Left forelimb (tissue), 1 donor: ENCODE measurements at regions not wholly inside any gene's neighbourhood (a gene's known extent, or its start where the extent isn't known, plus 50 kb on each side); places are given as distances from the start of the nearest gene placed in this dataset.
"Not testable (repeated sequence)": the region's sequence is repeated elsewhere in the genome, so short reads cannot be mapped to it uniquely, and the experiment has no call there.

Experiments
- DNase-seq: peaks from one replicate; pipeline ENCODE4 v3.0.0-alpha.2; 2018; ENCODE audit warnings: low spot score

DNA sequence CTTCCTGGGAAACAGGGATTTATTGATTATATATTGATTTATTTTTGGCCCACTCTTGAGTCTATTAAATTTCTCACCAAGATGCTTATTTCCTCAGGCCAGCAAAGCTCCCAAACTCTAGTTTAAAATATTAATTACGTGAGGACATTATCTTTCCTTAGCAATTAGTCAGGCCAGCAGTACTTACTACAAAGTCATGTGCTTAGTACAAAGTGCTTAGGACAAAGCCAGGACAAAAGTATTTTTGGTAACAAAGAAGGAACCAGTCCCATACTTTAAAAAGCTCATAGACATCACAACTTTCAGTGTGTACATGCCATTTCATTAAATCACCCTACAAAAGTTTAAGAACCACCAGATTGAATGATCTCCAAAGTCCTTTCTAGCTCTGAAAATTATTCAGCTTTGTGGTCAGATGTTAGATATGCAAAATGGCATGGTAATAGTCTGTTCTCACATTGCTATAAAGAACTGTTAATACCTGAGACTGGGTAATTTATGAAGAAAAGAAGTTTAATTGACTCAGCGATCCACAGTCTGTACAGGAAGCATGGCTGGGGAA is 94.7 kb upstream of the PWP1 start:
- DNase-seq = no peak

DNA sequence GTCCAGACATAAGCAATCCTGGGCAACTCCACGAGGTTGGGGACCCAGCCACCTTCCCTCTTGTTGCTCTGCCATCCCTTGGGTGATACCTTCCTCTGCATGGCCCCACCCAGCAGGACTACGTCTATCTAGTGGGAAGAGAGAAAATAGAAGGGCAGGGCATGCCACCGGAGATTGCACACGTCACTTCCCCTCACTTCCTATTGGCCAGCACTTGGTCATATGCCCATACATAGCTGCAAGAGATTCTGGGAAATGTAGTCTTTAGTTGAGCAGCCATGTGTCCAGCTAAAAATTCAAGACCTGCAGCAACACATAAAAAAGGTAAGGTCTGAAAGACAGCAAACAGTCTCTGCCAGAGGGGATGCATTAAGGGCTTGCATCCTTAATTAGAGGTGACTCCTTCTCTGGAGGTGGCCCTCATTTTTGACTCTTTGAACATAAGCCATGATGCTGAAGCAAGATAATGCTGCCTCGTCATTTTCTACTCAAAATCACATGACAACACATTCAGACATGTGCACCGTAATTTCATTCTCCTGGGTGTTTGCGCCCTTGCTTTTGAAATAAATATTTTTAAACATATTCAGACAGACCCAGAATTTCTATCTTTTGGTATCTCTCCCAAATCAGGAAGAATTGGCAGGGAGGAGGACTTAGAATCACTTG is 91.8 kb upstream of the PWP1 start:
- DNase-seq = no peak

DNA sequence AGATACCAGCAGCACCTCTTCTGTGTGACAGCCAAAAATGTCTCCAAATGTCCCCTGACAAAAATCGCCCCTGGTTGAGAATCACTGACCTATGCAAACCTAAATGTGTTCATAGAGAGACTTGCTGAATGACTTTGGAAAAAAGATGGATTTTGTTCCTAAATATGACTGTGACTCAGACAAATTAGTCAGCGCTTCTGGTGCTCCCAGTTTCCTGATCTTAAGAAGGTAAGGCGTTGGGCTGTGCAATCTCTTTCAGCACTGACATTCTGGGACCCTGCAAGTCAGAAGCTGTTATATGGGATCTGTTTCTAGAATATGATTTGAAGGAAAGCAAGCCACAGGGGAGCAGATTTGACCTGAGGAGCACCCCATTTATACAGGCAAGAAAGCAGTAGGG is 90.6 kb upstream of the PWP1 start:
- no peak for DNase-seq

DNA sequence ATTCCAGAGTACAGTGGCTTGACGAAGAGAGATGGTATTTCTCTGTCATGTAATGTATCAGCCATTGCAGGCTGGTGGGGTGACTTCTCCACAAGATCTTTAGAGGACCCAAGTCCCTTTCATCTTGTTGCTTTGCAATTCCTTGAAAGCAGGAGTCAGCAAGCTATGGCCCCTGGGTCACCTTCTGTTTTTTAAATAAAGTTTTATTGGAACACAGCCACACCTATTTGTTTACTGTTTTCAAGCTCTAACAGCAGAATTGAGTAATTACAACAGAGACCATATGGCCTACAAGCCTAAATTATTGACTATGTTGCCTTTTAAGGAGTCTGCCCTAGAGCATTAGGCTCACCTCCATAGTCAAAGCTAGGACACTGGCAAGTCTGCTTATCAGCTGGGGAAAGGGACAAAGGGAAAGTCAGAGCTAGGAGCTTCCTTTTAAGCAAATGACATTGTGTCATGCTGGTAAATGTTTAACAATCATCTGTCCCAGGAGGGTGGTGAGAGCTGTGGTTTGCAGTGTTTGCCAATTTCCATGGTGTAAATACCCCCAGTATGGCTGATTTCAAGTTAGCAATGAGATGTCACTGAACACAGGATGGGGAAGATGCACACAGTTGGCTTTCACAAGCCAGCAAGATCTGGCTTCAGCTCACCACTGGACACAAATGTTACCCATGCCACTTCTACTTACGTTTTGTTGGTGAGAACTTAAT is 87.7 kb upstream of the PWP1 start:
- DNase-seq = no peak

DNA sequence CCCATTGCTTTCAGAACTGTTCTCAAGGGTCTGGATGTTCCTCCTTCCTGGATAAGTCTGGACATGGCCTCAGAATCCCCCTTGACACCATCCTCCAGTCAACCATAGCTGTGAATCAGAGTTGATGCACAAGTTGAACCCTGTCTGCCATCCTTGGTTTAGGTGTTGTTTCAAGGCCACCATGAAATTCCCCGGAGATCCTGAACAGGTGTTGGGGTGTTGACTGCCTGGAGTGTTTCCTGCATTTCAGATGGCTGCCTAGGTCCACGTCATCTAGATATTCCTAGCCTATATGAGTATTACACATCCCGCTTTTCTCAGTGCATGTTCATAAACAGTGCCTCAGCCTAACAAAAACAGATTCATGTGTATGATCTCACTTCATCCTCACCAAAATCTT is 86.7 kb upstream of the PWP1 start:
- no peak for DNase-seq

DNA sequence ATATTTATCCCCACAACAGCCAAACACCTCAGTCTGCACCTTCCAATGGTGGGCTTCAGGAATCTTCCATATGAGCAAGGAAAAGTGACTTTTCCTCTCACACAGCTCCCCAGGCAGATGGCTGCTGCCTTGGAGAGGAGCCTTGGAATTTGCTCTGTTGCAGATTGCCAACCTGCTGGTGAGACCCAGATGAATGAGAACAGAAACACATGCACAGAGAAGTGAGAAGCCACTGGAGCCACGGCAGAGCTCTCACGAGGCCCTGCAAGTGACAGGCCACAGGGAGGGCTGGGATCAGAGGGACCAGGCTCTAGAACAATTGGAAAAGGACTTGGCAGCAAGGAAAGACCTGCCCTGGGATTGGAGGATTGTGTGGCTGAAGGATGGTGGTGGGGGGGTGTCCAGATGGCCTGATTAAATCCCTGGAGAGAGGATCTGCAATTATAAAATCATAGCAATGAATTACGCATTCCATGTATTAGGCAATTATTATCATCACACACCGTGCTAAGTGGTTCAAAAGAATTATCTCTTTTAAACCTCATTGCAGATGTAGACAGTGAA is 84.9 kb upstream of the PWP1 start:
- DNase-seq = no peak

DNA sequence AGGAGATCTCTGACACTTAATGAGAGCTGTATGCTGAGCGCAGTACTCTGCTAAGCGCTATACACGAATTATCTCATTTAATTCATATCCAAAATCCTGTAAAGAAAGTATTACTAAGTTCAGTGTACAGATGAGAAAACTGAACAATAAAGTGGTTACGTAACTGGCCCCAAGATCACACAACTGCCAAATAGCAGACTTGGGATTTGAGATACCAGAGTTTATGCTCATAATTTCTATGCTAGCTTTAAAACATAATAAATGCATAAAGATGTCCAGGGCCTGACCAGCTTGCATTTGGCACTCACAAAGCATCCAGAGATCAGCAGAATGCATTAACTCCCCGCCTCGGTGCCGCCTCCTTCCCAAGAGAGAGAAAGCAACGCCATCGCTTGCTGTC is 83.2 kb upstream of the PWP1 start:
- DNase-seq = no peak

DNA sequence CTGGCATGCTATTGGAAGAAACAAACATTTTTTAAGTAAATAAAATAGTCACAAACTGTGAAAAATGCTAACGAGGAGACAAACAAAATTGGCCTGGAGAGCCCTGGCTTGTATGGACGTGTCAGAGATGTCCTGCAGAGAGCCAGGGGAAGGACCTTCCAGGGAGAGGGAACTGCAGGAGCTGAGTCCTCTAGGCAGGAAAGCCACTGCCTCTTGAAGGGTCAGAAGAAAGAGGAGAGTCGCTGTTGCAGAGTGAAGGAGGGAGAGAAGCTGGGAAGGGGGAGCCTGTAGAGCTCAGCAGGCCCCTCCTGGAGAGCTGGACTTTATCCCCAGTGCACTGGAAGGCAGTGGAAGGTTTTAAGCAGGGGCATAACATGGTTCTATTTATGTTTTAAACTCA is 80.3 kb upstream of the PWP1 start:
- no peak for DNase-seq

DNA sequence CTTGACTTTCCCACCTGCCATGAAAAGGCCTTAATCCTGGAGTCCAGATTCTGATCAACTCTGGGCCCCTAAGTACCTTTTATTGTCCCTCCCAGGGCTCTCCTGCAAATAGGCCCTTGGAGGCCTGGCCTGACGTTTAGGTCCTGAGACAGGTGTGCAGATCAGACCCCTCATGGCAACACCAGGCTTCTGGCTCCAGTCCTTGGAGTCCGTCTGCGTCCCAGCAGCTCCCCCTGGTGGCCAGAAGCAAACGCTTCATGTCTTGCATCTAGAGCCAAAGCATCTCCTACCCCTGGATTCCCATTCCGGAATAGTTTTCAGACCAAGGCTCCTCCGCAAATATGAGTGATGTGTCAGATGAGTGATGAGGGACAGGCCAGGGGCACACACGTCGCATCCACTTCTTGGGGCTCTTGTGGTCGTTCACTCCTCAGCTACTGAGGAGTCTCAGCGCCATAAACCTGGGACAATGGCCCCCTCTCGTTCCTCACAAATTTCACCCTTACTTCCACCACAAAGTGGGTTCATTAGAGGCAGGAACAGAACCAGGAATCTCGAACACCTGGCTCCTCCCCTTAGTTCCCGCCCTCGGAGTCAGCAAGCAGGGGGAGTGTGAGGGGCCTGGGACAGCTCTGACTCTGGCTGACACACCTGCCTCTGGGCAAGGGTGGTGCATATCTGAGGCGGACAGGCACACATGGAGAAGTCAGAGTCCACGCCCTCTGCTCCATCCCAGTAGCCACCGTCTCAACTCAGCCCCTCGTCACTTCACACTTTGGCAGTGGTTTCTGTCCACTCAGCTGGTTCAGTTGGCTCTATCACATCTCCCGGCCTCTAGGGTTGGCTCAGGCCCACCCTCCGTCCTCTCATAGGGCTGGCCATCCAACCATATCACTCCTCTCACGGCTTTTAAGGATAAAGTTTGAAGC is 77.9 kb upstream of the PWP1 start:
- DNase-seq = peak; percentile 81

DNA sequence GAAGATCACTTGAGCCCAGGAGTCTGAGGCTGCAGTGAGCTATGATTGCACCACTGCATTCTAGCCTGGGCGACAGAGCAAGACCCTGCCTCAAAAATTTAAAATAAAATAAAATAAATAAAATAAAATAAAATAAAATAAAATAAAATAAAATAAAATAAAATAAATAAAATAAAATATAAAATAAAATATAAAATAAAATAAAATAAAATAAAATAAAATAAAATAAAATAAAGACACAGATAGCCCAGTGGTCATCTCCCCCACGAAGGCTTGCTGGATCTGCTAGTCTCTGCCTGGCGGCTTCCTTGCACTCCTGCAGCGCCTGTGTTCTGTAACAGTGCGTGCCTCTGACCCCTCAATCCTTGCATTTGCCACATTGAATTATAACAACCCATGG is 76.8 kb upstream of the PWP1 start:
- DNase-seq = not testable (repeated sequence)

DNA sequence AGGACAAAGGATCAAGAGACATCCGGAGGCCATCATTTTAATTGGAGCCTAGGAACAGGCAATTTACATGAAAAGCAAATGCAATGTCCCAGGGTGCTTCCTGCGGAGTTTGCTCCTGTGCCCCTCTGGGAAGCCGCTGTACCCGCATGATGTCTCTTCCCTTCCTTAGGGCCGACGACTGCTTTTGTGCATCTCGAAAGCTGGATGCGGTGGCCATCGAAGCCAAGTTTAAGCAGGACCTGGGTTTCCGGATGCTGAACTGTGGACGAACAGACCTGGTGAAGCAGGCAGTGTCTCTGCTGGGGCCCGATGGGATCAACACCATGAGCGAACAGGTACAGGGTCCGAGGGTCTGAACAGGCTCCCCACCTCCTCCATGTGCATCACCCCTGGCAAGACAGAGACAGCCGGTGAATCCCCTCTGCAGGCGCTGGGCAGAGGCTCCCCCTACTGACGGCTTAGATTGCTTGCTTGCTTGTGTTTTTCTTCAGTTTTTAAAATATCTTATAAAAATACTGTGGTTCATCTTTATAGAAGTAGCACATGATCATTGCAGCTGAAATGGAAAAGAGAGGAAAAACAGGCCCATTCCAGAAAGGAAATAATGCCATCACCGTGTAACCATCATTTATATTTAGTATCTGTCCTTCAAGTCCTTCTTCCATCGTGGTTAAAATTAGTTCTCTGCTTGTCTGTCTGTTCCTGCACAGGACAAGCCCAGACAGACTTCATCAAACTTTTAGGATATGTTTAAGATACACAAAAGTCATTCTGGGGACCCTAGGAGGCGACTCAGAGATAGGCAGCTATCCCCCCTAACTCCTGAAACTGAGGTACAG is 75.4 kb upstream of the PWP1 start:
- DNase-seq = no peak

DNA sequence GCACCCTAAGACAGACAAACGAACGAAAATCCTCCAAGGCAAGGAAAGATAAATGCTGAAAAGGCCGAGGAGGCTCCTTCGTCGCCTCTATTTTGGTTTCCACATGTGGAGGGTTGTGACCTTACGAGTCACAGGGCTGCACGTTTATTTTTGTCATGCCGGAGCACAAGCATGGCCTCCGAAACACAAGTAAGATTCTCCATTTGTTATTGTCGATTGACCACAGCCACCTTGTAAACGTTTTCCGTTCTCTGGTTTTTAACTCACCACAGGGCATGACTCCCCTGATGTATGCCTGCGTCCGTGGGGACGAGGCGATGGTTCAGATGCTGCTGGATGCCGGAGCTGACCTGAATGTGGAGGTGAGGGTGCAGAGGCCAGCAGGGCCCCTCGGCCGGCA is 73.1 kb upstream of the PWP1 start:
- no peak for DNase-seq

DNA sequence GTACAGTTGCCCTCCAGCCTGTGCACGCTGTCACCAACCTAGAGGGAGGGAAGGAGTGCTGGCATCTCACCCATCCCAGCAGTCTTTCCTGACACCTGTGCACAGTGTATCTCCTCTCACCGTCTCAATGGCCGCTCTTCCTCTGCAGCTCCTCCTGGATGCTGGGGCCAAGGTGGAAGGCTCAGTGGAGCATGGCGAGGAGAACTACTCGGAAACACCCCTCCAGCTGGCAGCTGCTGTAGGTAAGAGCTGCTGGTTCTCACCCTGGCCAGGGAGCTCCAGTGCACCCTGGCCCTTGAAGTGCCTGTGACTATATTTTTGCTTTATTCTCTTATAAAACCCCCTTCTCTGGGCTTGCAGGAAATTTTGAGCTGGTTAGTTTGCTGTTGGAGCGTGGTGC is 68.7 kb upstream of the PWP1 start:
- DNase-seq = no peak

DNA sequence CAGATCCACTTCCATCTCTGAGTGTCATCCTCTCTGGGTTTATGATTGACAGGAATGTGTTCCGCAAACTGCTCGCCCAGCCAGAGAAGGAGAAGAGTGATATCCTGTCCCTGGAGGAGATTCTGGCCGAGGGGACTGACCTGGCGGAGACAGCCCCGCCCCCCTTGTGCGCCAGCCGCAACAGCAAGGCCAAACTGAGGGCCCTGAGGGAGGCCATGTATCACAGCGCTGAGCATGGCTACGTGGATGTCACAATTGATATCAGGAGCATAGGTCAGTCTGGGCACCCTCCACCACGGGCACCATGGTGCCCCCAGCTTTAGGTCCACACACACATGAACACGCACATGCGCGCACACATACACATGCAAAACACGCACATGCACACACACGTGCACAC is 67.5 kb upstream of the PWP1 start:
- DNase-seq = no peak

DNA sequence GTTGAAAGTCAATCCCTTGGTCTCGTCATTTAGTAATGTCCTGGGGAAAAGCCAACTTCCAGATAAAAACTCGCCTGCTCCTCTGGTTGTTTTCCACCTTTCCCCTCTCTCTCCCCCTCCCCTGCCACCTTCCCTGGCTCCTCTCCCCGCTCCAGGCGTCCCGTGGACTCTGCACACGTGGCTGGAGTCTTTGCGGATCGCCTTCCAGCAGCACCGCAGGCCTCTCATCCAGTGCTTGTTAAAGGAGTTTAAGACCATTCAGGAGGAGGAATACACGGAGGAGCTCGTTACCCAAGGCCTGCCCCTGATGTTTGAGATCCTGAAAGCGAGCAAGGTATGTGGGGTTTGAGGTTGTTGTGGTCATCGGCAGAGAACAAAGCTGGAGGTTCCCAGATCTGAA is 65.8 kb upstream of the PWP1 start:
- DNase-seq = no peak

DNA sequence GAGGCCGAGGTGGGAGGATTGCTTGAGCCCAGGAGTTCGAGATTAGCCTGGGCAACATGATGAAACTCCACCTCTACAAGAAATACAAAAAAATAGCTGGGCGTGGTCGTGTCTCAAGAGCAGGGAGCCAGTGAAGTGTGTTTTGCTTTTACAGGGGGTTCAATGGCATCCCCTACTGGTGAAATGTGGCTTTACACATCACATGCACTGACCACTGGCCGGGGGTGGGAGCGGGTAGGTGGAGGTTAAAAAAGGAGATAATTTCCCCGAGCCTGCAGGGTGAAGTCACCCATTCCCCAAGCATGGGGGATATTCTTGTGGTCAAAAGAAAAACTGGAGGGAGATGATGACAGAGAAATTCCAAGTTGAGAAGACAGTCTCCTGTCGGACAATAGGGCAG is 63.6 kb upstream of the PWP1 start:
- no peak for DNase-seq

DNA sequence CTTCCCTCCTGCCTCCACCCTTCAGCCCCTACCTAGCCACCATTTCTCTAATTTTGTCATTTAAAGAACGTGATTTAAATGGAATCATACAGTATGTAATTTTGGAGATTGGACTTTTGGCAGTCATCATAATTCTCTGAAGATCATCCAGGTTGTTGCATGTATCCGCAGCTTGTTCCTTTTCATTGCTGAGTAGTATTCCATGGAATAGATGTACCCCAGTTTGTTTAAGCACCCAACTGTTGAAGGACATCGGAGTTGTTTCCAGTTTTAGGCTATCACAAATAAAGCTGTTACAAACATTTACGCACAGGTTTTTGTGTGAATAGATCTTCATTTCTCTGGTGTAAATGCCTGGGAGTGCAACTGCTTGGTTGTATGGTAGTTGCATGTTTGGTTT is 61.1 kb upstream of the PWP1 start:
- DNase-seq = no peak

DNA sequence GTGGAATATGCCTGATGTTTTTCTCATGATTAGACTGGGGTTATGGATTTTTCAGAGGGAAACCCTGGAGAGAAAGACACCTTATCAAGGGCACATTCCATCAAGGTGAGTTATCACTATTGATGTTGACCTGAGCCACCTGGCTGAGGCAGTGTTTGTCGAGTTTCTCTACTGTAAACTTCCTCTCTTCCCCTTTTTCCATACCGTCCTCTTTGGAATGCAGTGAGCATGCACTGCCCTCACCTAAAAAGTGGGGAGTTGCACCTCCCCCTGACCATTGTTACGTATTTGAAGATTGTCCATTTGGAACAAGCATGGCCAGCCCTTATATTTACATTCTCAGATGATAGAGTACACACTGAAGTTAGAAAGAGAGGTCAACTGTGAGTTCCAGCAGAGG is 53.9 kb upstream of the PWP1 start:
- no peak for DNase-seq

DNA sequence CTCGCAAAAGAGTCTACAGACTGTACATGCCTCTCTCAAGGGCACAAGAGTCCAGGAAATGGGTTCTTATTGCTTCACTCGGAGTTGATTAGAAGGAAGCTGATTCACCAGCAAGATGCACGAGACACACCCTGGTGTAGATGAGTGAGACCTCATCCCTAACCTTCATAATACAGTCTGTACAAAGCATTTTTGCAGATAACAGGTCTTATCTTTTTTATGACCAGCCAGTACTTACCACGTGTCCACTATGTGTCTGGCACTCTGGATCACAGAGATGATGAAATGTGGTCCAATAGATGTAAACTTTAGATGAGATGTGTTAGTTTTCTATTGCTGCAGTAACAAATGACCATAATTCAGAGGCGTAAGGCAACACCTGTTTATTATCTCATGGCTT is 53.4 kb upstream of the PWP1 start:
- no peak for DNase-seq

DNA sequence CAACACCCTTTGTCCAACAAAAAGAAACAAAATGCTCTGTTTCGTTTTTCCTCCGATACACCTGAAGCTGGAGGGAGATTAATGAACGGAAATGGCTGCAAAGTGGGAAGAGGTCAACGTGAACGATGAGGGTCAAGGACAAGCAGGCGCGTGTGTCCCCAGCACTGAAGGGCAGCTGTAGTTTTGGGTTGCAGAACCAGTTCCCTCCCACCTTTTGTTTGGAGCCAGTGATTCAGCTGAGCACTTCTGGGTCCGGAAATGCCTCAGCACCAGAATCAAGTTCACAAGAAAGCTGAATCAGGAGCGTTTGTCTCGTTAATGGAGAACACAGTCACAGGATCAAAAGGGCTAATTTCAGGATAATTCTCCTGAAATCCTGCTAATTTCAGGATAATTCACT is 51.1 kb upstream of the PWP1 start:
- DNase-seq = no peak

DNA sequence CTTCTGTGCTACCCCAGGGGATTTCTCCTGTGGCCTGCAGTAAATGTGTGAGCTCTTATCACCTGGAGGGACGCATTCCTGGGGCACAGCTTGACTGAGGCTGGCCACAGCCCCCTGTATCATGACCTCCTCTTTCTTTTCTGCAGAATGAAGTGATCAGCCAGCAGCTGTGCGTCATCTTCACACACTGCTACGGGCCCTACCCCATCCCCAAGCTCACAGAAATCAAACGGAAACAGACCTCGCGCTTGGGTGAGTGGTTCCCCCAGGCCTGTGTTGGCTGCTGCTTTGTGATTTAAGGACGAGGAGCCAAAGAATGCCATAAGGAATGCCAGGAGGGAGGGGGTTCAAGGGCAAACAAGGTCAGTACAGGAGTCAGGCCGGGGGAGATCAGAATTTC is 50.5 kb upstream of the PWP1 start:
- DNase-seq = no peak
